HG03095 (cell line): ENCODE measurements at regions not wholly inside any gene's neighbourhood (a gene's known extent, or its start where the extent isn't known, plus 50 kb on each side); places are given as distances from the start of the nearest gene placed in this dataset.

Source experiments
- ATAC-seq: cut with Tn5 transposase; IDR thresholded peaks from one replicate; pipeline ENCODE4 v1.9.1; 2021; ENCODE audit warnings: moderate library complexity; ENCODE audit not compliant: unreplicated experiment

DNA sequence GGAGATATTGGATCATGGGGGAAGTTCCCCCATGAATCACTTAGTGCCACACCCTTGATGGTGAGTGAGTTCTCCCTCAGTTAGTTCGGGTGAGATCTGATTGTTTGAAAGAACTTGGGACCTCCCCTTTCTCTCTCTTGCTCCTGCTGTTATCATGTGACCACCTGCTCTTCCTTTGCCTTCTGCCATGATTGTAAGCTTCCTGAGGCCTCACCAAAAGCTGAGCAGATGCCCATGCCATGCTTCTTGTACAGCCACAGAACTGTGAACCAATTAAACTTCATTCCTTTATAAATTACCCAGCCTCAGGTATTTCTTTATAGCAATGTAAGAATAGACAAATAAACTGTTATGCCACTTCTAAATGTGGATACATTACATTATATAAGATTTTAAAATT, 686.7 kb upstream of the MARCKS start:
- no peak for ATAC-seq

DNA sequence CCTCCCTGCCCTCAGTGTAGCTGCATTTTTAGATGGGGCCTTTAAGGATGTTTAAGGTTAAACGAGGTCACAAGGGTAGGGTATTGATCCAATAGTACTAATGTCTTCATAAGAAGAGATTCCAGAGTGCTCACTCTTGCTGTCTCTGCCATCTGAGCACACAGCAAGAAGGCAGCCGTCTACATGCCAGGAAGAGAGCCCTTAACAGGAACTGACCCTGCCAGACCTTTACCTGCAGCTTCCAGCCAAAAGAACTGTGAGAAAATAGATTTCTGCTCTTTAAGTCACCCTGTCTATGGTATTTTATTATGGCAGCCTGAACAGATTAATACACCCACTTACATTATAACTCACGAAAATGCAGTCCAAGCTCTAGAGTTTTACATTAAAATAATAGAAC, 685.3 kb upstream of the MARCKS start:
- ATAC-seq = no peak

DNA sequence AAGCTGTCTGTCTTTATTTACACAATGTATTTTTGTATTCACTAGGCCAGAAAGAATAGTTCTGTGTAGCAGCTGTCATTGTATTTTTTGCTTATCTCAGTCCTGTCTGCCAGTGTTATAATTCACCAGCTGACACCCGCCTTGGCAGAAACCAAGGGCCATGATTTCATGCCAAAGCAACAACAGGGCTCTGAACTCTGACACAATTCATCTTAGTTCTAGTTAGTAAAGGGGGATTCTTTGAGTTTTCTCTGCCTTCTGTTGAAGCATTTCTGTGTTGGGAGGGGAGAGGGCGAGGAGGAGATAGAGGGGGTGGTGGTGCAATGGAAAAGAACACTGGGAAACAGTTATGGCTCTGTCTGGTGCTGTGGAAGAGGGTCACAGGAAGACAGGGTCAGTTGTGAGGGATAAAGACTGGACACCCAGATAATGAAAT, 684.6 kb upstream of the MARCKS start:
- ATAC-seq = no peak

DNA sequence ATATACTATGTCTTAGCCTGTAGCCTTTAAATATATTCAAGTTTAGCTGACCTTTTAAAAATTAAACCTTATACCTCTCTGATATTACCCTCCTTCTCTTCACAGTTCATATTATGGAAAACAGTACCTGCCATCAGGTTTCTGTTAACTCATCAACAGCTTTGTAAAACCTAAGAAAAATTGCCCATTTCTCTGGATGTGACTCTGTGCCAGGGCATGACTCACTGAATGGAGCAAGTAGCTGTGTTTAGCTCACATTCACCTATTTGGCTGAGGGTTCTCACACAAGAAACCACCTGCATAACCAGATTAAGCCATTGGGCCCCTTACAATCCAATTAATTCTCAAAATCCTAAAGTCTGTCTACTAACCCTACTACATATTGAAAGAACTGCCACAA, 678.8 kb upstream of the MARCKS start:
- no peak for ATAC-seq

DNA sequence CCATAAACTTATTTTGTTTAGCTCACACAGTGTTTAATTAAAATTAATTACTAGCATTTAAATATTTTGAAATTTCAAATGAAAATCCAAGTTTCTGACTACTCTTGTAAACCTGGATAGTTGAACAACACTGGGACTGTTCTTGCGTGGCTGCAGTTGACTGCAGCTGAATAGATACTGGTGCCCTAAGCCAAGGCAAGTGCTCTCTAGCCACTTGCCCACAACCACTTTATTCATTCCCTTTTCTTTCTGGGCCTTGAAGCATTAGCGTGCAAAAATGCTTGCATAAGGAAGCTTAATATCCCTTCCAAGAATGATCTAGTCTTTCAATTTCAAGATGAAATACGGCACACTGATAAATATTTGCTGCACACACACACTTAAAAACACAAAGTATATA, 676.0 kb upstream of the MARCKS start:
- ATAC-seq = no peak

DNA sequence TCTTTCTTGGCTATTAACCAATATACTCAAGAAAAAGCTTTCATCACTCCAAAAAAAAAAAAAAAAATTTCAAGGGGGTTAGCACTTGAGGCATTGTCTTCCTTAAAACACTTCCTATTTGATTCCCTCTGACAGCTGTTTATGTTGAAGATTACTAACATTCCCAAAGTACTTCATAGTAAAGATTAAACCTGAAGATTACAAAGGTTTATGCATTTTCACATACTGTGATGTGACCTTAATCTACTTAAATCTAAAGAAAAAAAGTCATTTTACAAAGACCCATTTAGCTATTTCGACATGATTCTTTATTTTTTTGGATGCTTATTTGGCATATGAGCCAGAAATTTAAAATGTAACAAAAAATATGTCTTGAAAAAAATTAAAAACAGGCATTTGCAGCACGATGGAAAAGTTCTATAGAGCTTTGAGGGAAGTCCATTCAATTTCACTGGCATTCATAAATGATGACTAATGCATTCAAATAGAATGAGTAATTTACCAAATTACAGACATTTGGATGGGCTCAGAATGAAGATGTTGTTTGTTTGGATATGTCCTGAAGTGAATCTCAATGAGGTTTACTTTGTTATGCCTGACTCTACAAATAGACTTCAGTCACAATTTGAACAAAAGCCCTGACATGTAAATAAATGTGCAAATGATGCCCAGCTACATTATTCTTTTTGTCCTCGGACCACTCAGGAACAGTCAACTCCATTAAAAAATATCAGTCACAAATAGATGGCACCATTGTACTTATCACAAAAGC, 674.6 kb upstream of the MARCKS start:
- no peak for ATAC-seq

DNA sequence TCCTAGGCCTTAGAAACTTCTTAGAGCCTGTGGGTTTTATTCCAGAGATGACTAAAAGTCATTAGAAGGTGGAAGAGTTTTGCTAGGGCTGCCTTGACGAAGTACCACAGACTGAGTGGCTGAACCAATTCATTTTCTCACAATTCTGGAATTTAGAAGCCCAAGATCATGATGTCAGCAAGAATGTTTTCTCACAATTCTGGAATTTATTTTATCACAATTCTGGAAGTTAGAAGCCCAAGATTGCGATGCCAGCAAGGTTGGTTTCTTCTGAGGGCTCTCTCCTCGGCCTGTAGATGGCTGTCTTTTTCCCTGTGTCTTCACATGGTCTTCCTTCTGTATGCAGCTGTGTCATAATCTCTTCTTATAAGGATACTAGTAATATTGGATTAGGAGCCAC, 672.9 kb upstream of the MARCKS start:
- ATAC-seq = no peak

DNA sequence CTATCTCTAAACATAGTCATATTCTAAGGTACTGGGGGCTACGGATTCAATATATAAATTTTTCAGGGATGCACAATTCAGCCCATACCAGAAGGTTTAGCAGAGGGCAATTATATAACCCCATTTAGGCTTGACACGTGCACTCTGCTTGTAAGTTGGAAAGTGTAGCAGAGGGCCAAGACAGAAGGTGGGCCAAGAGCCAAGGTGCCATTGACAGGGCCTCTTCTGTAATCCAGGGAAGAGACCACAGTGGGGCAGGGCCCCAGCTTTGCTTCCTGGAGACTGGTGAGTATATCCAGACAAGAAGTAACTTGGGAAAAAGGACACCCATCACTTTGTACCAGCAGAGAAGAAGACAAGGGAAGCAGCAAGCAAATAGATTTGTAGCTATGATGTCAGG, 672.4 kb upstream of the MARCKS start:
- no peak for ATAC-seq

DNA sequence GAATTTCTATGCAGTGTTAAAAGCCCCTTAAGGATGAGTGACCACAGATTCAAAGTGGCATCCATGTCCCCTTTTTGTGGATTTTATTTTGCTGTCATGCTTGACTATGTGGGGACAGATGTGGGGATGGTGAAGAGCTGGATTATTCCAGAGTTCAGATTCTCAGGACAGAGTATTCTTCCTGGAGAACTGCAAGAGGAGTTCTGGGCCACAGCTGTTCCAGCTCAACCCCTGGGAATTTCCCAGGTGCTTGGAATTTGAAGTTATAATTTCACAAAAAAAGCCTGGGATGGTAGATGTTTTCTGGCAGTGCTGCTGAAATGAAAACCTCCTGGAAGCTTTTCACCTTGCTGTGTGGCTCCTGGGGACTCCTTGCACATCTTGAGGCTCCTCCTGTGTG, 671.8 kb upstream of the MARCKS start:
- ATAC-seq = no peak

DNA sequence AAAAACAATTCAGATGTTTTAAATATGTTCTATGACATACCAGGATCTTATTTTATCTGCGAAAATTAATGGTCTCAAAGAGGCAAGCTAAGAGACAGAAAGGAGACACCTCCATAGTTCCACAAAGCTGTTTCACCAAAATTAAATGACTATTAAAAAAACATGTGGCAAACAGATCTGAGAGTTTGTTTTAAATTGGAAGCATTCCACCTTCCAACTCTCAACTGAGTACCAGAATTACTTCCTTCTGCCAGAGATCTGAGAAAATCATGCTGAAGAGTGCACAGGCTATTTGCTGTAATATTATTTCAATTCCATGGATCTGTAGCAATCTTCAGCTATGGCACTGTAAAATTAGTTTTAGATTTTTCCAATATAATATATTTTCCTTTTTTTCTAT, 669.5 kb upstream of the MARCKS start:
- ATAC-seq = no peak

DNA sequence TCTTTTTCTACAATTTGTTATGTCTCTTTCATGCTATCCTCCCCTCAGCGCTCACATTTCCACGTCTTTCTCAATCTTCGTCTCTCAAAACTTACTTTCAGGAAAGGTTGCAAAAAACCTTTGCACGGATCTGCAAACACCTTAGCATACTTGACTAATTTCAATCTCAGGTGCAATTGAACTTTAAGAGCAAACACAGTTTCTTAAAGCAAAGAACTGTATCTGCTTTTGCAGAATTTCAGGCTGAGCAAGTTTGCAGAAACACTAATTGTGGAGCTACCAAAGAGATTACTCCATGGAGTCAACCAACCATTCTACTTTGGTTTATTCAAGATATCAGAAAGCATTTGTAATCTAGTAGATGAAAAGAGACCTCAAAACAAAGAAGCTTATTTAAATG, 668.2 kb upstream of the MARCKS start:
- ATAC-seq = no peak

DNA sequence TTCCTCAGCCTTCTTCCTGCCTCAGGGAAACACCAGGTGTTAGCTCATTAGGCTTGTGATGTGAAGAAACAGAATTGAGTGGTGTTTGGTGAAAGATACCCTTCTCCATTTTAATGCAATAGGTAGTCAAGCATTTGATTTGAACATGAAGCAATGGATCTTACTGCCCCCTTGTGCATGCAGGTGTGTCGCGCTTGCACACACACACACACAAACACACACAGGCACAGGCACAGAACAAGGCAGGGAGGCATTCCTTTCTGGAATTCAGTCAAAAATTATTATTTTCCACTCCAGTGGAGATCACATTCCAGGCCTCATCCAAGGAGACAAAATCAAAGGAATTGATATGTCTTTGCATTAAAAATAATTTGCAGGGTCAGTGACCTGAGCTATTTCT, 667.0 kb upstream of the MARCKS start:
- ATAC-seq = no peak

DNA sequence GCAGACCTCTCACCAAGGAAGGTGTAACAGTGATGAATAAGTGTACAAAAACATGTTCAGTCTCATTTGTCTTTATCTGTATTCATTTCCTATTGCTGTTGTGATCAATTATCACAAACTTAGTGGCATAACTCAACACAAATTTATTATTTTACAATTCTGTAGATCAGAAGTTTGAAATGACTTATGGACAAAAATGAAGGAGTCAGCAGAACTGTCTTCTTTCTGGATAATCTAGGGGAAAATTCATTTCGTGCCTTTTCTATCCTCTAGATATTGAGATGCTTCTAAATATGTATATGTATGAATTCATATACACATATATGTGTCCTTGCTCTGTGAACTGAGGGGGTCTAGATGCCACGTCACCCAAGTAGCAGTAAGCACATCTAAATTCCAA, 663.1 kb upstream of the MARCKS start:
- ATAC-seq = no peak

DNA sequence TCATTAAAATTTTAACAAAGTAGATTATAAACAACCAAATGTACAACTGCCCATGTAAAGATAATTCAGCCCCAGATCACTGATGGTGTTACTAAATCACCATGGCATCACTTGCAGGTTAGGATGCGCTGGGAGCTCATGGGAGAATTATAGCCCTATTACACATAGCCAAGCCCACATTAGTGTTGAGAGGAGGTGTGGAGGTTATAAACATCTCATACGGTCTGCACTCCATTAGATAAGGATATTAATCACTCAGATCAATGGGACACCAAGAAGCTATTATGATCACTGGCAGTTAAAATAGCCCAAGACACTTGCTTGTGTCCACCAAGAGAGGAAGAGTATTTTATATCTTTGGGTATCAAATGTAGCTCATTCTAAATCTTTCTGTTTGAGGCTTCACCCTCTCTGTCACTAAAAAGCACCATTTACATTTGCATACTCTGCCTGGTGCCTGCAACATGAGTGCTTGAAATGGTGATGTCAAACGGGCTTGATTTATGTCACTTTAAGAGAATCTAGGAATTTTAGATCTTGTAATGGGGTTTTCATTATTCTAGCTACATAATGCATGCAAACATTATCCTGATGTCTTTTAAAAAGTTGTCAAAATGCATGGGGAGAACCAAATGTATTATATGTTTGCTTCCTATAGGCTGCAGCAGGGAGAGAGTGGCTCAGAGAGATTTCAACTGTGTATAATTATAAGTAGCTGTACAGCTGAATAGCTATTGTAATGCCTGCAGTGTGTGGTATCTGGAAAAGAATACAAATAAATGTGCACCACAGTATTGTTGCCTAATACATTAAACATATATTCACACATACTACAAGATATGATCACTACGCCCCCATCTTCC, 654.1 kb upstream of the MARCKS start:
- no peak for ATAC-seq

DNA sequence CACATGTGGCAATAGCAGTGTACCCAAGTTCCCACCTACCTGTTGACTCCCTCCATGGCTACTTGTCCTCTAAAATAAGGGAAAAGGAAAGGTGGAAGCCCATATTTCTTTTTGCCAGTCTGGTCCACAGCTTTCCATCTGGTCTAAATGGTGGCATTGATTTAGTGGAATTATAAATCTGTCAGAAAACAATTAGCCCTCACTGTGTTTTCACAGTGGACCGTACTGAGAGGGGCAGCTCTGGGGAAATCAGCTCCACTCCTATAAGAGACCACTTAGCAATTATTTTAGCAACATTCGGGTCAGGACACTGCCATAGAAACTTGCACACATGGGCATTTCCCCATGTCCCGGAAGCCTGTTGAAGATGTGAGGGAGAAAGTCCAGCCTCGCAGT, 653.4 kb upstream of the MARCKS start:
- ATAC-seq = no peak

DNA sequence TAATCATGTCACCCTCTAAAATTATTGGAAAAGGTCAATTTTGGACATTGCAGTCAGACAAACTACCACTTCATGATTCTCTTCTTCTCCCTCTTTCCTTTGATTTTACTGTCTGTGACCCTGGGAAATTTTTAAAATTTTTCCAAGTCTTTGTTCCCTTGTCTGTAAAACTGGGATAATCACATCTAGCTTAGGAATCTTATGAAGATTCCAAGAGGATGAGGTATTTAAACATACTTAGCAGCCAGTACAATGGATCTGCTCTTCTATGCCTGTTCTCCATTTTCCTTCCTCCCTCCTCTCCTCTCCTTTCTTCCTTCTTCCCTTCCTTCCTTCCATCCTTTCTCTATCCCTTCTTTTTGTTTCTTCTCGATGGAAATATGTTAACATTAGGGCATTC, 651.6 kb upstream of the MARCKS start:
- ATAC-seq = no peak

DNA sequence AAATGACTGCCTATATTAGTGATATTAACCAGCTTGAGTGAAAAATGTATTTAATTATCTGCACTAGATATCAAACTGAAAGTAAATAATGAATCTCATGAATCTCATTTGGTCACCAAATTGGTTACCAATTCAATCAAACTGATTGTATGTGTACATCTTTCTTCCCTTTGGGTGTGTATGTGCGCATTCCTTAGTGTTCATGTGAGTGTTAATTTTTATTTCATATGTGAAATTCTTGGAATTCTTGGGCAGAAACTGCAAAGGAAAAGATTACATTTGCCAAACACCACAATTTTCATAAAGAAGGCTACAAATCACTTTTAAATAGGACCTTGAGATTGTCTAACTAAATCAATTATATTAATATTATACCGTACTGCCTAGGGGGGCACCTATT, 648.4 kb upstream of the MARCKS start:
- ATAC-seq = no peak

DNA sequence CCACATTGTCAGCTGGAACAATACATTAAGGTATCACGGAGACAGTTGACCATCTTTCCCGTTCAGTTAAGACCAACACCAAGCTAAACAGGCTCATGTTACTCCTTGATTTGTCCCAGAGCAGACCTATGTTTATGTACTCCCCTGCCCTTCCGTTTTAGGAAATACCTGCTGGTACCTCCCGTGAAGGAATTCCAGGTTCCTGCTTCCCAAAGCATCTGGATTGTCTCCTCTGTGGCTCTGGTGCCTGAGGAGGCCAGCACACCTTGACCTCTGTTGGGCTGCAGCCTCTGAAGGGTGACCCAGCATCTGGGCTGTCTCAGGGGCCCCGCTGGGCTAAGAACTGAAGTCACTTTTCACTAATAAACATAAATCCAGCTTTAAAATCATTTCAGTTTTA, 647.8 kb upstream of the MARCKS start:
- no peak for ATAC-seq

DNA sequence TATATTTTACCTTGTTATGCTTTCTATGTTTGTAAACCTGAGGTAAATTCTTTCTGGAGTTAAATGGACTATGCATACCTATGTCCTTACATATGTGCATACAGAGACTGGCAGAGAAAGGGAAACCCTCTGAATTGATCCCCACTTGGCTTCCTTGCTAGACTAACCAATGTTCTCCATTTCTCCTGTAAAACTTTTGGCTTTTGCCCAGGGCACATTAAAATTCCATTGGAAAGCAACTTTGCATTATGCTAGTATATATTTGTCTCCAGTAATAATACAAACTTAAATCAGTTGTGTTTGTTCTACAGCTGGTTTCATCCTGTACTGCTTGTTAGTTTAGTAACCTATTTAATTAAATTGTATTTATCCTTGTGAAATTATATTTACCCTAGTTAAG, 646.0 kb upstream of the MARCKS start:
- no peak for ATAC-seq

DNA sequence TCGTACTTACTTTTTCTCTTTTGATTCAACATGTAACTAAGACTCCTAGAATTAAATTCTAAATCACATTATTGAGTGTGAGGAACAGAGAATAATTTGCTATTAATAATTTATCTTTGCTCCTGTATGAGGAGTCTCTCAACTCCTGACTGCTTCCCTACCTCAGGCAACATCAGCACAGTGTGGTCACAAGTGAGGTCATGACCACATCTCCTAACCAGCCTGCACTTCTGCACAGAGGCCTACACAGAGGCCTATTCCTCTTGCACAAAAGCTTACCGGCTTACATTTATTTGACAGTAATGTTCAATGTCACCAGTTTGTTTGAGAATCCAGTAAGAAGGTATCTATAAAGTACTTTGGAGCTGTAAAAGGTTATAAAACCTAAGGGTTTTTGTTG, 637.4 kb upstream of the MARCKS start:
- no peak for ATAC-seq

DNA sequence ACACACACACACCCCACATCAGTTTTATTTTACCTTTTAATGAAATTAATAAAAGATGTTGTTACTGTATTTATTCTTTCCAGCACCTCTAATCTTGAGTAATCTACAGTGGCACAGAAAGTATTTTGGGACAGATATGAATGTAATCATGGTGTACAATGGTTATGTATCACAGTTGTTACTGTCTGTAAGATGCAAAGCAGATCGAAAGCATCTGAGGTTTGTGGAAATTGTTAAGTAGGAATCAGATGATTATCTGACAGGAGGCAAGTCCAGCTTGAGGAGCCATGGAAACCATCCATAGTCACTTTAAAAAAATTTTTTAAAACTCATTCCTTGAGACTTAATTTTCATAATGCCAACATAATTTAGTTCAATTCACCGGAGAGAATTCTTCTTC, 636.3 kb upstream of the MARCKS start:
- no peak for ATAC-seq

DNA sequence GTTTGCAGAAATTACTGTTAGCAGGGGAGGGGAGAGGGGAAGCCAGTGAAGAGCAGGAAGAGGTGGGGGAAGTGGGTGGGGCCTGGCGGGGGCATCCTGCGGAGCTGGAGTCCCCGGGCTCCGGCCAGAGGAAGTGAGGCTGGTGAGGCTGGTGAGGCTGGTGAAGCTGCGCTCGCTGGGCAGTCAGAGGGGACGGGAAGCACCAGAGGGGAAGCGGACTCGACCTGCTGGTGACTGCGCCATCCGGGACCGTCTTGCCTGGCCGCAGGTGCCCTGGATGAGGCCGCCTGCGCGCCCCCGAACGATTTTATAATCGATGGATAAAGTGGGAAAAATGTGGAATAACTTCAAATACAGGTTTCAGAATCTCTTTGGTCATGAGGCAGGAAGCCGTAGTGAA, 635.3 kb upstream of the MARCKS start:
- no peak for ATAC-seq
